ENCODE measurements at regions not wholly inside any gene's neighbourhood (a gene's known extent, or its start where the extent isn't known, plus 50 kb on each side); places are given as distances from the start of the nearest gene placed in this dataset.

DNA sequence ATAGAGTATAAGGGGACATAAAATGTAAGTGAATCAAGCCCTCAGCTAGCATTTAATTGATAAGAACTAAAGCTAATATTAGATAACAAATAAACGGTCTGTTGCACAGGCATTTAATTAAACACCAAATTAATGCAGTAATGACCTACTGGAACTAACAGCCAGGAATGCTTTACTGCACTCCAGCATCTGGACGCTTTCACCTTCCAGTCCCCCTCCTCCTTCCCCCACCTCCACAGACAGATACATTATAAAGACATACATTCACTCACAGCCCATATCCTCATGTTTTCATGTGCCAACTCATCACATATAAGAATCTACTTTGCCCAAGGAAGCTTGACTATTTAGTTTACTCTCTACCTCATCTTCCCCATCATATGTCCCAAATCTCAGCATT is 337.4 kb upstream of the PIK3C3 start:
- no peak for DNase-seq

DNA sequence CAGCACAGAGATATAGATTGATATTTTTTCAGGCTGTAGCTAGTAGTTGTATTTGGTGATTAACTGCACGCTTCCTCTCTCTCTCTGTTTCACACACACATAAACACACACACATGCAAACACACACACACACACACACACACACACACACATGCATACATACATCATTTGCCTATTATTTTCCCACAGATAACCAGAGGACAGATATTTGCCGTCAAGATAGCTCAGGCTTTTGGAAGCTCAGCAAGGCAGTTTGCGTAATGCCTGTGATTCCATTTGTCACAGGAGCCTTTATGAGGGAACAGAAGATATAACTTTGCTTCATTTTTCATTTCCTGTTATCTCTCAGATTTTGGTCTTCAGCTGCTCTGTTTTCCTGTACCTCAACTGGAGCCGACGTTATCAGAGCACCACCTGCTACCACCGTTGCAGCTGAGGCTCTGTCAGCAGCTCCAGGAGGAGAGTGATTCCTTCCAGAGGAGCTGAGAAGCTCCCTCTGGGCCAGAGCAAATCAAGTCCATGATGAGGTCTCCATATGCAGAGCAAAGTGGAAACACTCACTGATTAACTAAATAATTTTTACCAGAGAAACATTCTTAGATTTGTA is 341.9 kb upstream of the PIK3C3 start:
- no peak for DNase-seq

DNA sequence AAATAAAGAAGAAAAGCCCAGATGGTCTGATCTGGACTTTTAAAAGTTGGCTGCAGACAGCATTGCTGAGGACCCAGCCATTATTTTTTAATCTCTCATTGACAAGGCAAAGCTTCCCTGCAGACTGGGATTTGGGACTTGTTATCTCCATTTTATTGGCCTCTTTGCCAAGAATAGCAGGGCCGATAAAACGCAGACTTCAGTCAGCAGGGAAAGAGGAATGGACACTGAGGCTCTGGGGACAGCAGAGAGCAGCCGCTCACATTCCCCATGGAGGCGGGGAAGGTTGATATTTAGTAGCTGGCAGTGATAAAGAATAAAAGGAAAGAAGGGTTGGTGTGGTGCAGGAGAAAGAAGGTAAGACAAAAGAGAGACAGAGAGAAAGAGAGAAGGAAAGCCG is 350.1 kb upstream of the PIK3C3 start:
- DNase-seq = no peak

DNA sequence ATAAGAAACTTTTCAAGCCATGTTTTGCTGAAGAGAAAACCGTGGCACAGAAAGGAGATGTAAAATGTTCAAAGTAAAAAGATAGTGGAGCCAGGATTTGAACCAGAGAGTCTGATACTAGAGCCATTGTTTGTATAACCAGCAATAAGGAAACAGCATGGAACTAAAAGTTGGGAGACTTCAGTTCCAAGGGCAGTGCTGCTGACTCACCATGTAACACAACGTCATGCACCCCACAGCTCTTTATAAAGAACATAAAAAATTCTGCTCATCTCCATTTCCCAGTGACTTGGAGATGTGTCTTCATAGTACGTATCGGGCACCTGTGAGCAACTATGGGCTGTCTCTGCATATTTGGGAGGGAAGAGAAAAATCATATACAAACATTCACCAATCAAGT is 353.0 kb upstream of the PIK3C3 start:
- DNase-seq = no peak

DNA sequence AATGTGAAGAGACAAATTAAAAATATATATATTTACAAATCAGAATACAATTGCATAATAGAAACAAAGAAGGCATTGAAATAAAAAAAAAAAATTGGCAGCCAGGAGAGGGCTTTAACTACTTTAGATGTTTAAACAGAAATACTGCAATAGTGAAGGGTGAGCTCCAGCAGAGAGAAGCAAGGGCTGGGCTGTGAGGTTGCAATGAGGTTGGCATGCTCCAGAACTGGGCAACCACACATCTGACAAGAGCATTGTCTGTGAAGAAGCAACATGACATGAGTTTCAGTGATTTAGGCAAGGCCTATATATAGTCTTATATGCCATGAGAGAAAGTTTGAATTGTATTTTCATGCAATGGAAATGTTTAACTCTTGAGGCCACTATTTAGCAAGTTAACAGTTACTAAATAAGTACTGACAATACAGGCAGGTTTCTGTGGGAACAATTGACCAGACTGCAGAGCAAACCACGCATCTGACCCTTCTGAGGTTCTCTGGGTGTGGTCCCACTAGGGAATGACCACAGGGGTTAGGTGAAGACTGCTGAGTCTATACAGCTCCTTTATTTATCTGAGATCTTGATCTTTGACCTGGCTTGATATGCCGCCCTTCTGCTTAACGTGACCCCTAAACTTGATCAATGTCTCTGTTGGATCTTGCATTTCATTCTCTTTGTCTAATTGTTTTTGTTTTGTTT is 354.2 kb upstream of the PIK3C3 start:
- no peak for DNase-seq

DNA sequence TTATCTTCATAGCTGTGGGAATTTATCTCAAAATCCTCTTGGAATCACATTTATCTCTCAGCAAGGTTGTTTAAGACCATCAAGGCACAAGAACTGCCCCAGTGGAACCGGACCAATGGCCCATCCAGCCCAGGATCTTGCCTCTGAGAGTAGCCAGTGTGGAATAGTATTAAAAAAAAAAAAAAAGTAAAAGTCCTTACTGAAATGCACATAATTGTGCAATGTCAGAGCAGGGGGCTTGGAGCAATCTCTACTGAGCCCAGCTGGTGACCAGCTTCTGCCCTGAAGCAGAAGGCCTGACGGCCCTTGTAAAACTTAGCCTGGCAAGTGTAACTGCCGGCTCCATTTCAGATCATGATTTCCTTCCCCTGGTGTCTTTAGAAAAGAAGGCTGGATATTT is 355.6 kb upstream of the PIK3C3 start:
- no peak for DNase-seq

DNA sequence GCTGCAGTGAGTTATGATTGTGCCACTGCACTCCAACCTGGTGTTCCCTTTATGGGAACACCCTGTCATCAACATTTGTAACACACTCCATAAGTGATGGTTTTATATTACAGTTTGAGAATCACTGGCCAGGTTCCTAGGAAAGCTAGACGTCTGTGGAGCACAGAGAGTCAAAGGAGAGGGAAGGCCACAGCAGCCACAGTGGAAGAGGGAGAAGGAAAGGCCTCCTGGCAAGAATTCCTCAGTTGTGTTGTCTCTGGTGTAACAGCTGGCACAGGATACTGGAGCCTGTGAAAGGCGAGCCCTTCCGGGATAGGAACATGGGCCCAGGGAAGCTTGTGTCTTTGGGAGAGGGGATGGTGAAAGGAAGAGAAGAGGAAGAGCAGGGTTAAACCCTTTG is 360.5 kb upstream of the PIK3C3 start:
- DNase-seq = no peak

DNA sequence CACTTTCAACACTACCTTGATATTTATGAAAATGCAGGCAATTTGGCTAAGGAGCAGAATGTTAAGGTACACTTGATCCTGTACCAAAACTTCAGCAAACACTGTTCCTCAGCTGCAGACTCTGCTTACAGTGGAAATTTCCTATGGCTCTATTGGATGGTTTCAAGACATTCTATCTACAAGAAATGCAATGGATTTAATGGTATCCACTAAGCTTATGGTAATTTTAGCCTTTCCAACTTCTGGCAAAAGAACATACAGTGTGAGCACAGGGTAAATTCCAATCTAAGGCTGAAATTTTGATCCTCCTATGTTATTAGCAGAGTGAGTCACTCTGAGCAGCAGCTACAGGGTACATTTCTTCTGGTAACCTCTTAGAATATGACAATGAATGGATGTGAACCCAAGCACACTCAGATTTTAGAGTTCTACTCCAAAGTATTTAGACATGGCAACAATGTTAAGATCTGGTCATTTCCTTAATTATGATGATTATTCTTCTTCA is 361.8 kb upstream of the PIK3C3 start:
- DNase-seq = no peak

DNA sequence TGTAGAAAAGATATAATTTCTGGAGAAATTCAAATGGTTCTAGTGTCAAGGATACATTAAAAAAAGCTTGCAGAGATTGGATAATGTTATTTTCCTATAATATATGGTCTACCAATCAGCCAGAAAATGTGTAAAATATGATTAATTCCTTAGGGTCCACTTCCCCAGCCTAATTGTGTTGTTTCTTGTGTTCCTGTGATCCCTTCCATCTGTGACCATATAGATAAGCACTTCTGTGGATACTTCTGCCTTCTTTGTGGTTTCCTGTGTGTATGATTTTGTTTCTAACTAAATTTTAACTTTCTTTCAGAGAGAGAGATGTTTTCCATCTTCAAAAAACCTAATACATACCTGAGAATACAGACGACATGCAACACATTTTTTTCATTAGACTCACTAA is 367.1 kb upstream of the PIK3C3 start:
- no peak for DNase-seq

DNA sequence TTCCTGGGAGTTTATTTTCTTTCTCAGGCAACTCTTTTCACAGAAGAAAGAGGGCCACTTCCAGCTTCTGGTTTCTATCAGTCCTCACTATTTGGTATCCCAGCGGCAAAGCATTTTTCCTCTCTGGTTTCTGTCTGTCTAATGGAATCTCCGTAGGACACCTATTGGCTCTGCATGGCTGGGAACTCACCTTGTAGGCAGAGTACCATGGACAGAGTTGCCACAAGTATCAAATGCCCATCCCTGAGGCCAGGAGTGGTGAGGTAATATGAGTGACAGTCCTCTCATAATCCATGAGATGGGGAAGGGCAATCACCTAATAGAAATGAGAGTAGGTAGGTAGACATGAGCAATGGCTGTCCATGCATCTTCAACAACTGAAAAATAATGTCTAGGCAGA is 369.5 kb upstream of the PIK3C3 start:
- no peak for DNase-seq

DNA sequence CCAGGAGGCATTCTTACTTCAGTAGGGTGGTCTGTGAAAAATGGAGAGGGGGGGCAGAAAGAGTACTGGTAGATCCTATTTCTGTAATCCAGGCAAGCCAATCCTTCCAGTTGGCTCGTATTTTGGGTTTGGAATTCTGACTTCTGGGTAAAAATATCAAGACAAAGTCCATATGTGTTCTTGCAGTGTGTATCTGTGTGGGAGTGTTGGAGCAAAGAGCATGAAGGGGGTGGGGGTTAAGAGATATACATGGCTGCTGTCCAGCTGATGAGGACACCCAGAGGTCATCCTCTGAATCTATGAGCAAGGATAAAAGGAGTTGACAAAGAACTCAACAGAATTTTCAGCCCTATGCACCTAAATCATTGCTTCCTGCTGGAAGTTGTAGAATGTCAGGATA is 375.8 kb upstream of the PIK3C3 start:
- no peak for DNase-seq

DNA sequence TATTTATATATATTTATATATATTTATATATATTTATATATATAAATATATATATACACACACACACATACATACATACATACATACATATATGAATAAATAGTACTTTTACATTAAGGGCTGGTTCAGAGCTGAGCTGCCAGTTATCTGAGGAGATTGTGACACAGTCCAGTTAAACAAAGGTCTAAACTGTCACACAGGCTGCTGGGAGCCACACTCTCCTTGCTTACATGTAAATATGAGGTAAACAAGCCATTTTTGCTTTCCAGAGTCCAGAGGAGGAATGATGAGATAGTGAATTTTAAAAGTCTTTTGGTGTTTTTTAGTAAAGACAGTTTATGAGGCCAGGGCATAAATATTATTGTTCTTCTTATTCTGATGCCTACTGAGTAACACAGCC is 377.5 kb upstream of the PIK3C3 start:
- DNase-seq = no peak

DNA sequence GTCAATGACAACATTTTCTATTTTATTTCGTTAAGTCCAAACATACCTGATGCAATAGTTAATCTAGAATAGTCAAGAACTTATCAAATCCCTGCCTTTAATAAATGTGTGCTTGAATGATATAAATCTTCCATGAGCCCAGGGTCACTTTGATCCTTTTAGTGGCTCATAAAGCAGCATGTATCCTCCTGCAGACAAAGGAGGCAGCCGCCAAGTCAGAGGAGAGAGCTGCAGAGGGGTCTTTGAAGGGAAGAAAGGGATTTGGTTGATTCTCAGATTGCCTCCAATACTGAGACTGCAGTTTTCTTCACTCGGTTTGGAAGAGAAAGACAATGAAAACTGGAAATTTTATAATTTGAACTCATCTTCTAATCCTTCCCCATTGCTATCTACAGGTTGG is 378.4 kb upstream of the PIK3C3 start:
- no peak for DNase-seq

DNA sequence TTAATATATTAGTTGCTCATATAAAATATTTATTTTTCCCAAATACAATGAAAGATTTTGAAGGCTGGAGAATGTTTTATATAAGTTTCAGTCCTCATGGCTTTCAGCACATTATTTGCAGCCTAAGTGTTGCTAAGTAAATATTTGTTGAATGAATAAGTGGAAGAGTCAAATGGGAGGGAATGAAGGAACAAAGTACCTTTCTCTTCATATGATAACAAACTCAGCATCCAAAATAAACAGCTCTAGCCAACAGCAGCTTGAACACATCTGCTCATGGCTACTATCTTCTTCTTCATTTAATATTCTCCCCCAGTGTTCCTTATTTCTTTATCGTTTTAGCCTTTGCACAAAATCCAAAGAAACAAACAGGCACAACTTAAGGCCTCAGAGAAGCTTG is 385.2 kb upstream of the PIK3C3 start:
- no peak for DNase-seq

DNA sequence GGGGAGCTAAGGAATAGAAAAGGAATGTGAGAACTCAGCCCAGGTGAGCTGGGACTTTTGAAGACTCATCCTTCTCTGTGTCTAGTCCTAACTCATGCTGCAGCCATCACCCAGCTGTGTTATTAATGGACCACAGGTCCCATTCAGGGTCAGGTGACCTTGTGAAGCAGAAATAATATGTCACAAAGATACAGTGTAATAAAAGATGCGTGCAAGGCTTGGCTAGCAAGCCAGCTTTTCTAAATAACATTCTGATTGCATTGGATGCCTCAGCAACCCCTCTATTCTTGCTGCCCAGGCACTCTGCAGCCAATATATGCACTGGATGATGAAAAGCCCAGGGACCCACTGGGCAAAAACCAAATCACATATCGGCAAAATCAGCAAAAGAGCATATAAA is 393.1 kb upstream of the PIK3C3 start:
- no peak for DNase-seq

DNA sequence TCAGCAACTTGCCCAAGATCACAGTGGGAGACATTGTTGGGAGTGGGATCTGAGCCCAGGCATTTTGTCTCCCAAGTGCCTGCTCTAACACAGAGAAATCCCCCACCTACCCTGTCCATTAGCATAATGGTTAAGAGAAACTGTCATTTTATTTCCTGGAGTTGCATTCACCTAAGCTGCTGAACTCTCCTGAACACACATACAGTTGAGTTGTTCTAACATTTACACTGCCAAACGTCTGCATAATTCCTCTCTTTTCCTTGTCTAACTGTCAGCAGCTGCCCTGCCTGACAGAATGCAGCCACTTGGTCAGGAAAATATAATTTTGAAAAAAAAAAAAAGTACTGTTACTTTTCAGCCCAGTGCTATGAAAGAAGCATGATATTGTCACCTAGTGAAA is 396.3 kb upstream of the PIK3C3 start:
- DNase-seq = no peak

DNA sequence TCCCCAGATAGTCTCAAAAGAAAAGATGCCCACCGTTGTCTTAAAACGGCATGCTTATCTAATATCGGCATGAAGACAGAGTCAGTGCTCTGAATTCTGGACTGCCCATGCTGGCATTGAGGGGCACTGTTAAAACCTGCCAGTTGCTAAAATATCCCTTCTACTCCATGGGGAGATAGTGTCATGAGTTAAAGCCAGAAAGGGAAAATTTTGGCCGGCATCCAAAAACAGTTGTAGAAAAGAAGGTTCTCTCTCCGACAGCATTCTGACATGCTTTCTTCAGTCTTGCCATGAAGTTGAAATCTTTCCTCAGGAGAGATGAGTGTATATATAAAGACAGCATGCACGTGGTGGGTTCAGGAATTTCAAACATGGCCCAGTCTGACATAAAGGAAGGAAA is 401.3 kb upstream of the PIK3C3 start:
- no peak for DNase-seq

DNA sequence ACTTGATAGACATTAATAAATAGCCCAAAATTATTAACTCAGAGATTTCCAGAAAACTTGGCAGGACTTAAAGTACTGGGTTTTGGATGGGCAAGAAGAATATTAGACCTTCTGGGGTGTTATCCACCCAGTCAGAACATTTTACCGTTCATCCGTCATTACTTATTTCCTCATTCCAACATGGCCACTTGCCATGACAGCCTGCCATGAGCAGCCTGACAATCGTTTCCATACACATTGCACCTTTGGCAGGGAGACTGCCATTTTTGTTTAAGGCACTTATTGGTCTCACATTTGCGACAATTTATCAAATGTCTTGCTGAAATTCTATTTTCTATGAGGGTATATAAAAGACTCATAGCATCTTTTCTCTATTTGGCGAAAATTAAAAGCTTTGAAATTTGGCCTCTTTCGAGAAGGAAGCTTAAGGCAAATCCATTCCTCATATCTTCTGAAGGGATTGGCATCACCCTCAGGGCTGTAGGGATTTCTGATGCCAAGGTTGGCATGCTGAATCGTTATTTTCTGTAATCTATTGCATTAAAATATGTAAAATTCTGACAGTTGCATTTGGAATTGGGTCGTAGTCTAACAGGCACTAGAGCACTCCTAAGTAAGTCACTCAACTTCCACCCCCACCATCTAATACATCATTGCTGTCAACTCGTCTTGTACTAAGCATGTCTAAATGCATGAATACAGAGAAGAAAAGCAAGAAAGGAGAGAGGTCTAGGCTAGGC is 406.3 kb upstream of the PIK3C3 start:
- DNase-seq = no peak

DNA sequence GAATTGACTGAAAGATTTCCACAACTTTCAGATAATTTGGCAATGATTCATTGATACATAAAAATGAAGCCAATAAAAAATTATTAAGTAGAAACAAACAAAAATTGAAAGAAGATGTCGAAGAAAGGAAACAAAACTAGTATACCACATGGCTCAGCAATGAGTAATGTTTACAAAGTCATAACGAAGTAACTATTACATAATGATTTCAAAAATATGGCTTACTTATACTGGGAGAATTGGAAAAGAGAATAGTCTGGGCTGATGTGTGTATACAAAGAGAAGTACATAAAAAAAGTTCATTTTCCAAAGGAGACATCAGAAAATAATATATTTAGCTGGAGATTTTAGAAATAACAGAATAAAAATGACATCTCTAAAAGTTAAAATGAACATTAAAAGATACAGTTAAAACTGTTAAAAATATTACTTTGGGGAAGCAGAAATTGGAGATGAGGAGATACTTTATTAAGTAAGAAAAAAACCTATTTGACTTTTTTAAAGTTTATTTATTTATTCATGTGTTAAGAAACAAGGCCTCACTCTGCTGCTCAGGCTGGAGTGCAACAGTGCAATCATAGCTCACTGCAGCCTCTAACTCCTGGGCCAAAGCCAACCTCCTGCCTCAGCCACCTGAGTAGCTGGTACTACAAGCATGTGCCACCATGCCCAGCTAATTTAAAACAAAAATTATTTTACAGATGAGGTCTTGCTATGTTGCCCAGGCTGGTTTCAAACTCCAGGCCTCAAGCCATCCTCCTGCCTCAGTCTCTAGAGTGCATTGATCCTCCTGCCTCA is 409.7 kb upstream of the PIK3C3 start:
- DNase-seq = no peak

DNA sequence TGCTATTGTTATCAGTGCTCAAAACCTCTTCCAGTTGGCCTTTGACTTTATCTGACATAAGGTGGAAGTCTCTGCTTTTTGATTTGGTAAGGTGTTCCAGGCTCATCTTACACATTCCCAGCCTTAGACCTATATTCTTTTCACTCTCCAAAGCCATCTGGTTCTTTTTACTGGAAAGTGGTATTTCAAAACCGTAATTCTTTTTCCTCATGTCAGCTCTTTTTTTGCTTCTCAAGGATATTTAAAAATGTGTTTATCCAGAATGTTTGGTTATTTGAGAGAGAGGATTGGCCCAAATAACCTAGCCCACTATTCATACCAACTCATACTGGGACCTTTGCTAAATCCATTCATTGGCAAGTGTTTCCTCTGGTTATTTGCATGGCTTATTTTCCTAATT is 411.2 kb upstream of the PIK3C3 start:
- DNase-seq = no peak

DNA sequence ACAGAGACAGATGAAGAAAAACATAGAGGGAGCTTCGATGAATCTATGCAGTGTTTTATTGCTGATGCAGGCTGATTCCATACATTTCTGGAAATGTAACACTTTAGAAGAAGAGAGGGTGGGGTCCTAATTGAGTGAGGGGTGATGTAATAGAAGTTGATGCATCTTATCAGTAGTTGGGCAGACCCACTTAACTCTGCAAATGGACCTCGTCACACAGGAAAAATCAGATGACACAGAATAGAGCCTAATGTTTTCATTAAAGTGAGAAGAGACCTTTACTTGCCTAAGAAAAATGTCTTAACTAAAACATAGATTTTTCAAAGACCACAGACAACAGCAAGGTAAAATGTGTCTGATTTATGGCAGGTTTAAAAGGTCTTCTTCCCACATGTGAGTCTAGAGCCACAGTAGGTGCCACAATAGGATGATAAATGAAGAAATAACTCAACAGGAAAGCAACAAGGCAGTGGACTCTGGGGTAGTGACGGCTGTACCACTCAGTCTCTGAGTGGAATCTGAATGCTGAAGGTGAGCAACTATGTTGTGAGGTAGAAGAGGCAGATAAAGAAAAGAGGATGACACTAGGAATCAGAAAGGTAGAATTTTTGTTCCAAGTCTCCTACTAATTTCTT is 414.7 kb upstream of the PIK3C3 start:
- no peak for DNase-seq

DNA sequence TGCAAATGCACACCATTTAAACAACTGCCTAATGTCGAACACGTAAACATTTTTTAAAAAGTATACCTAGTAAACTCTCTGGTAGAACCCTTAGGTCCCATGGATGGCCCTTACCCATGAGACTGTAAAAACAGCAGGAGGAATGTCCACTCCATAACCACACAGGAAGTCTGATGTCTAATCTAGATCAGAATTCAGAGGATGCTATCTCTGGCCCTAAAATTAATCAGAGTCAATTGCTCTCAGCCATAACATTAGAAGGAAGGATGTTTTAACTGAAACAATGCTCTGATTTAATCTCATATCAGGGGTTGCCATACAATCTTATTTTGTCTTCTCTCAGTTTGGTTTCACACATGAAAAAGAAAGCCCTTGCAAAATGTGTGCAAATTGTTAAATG is 416.3 kb upstream of the PIK3C3 start:
- DNase-seq = no peak

DNA sequence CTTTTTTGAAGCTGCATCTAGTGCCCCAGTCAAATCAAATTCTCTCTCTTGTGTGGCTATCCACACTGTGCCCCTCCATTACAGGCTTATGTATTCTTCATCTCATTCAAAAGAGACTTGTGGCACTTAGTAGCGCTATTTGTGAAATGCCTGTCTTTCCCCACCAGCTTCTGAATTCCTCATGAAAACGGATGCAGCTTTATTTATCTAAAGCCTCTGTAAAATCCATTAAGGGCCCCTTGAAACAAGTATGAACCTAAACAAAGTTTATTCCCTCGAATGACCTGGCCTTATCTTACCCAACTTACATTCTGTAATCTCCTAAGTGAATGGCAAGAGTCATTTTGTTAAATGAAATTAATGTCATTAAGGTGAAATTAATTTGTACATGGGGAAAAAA is 417.4 kb upstream of the PIK3C3 start:
- DNase-seq = no peak

All from hematopoietic multipotent progenitor cell treated with erythropoietin and hydrocortisone succinate and interleukin-3 and kit ligand, for 6 days (in vitro differentiated cells).